HepG2 (cell line): ENCODE measurements at regions not wholly inside any gene's neighbourhood (a gene's known extent, or its start where the extent isn't known, plus 50 kb on each side); places are given as distances from the start of the nearest gene placed in this dataset.

Experiments used
- ERF ChIP-seq: IDR thresholded peaks from 2 replicates; pipeline ENCODE4 v1.6.1; 2018; ENCODE audit warnings: missing biosample characterization, missing genetic modification reagents
- FOXP1 ChIP-seq, 2 experiments: fragments of 450-650 bp in 1 of 2; IDR thresholded peaks; 2 replicates each; pipeline ENCODE4 v1.6.1; 2017 to 2018; ENCODE audit warnings: antibody characterized with exemption in 1 of 2
- KDM1A ChIP-seq: IDR thresholded peaks from 2 replicates; pipeline ENCODE4 v1.6.1; 2016; ENCODE audit warnings: missing compliant biosample characterization
- NR2F2 ChIP-seq: IDR thresholded peaks from 2 replicates; pipeline ENCODE4 v1.6.1; 2012; ENCODE audit warnings: low read depth, inconsistent platforms, borderline replicate concordance
- SOX13 ChIP-seq, 3 experiments: fragments of 450-650 bp in 1 of 3; sonication (generic) in 1 of 3; formaldehyde crosslinking in 1 of 3; IDR thresholded peaks in 2 of 3; conservative IDR thresholded peaks in 1 of 3; 2 replicates each; pipeline versions ENCODE4 v1.5.0 to v1.6.1; 2016 to 2020; ENCODE audit warnings: antibody characterized with exemption in 1 of 3, mild to moderate bottlenecking in 1 of 3, missing compliant biosample characterization in 1 of 3, missing genetic modification reagents in 1 of 3, moderate library complexity in 1 of 3
- TBL1XR1 ChIP-seq: fragments of 150-350 bp; IDR thresholded peaks from 2 replicates; pipeline ENCODE4 v1.6.1; 2014; ENCODE audit warnings: borderline replicate concordance, low read length; ENCODE audit not compliant: partially characterized antibody
- TOPORS ChIP-seq: sonication (generic); formaldehyde crosslinking; IDR thresholded peaks from 2 replicates; pipeline ENCODE4 v1.8.0; 2023; ENCODE audit warnings: mild to moderate bottlenecking, missing genetic modification reagents
- ZNF30 ChIP-seq: sonication (generic); formaldehyde crosslinking; IDR thresholded peaks from 2 replicates; pipeline ENCODE4 v1.5.0; 2020; ENCODE audit warnings: mild to moderate bottlenecking, missing genetic modification reagents
- ZNF329 ChIP-seq: sonication (generic); formaldehyde crosslinking; IDR thresholded peaks from 2 replicates; pipeline ENCODE4 v1.9.0; 2021; ENCODE audit warnings: low read depth, mild to moderate bottlenecking, missing genetic modification reagents
- ZNF615 ChIP-seq: sonication (generic); formaldehyde crosslinking; IDR thresholded peaks from 2 replicates; pipeline ENCODE4 v1.5.0; 2020; ENCODE audit warnings: mild to moderate bottlenecking, missing genetic modification reagents, borderline replicate concordance
- ZNF644 ChIP-seq: IDR thresholded peaks from 2 replicates; pipeline ENCODE4 v1.6.1; 2016; ENCODE audit warnings: low read depth
- ZNF724P ChIP-seq: sonication (generic); formaldehyde crosslinking; IDR thresholded peaks from 2 replicates; pipeline ENCODE4 v1.8.0; 2022; ENCODE audit warnings: missing genetic modification reagents, borderline replicate concordance
- TF ChIP-seq, protein P1 (sequence below): sonication (generic); formaldehyde crosslinking; IDR thresholded peaks from 2 replicates; pipeline ENCODE4 v1.9.0; 2022; ENCODE audit warnings: missing genetic modification reagents, mild to moderate bottlenecking, borderline replicate concordance
- TF ChIP-seq, protein P2 (sequence below): IDR thresholded peaks from 2 replicates; pipeline ENCODE4 v1.6.1; 2016; ENCODE audit warnings: low read depth
- TF ChIP-seq, protein P3 (sequence below), 2 experiments: fragments of 450-650 bp in 1 of 2; sonication (generic) in 1 of 2; formaldehyde crosslinking in 1 of 2; IDR thresholded peaks; 2 replicates each; pipeline versions ENCODE4 v1.6.1 to v1.8.0; 2016 to 2022; ENCODE audit warnings: antibody characterized with exemption in 1 of 2, mild to moderate bottlenecking in 1 of 2, missing genetic modification reagents in 1 of 2

DNA sequence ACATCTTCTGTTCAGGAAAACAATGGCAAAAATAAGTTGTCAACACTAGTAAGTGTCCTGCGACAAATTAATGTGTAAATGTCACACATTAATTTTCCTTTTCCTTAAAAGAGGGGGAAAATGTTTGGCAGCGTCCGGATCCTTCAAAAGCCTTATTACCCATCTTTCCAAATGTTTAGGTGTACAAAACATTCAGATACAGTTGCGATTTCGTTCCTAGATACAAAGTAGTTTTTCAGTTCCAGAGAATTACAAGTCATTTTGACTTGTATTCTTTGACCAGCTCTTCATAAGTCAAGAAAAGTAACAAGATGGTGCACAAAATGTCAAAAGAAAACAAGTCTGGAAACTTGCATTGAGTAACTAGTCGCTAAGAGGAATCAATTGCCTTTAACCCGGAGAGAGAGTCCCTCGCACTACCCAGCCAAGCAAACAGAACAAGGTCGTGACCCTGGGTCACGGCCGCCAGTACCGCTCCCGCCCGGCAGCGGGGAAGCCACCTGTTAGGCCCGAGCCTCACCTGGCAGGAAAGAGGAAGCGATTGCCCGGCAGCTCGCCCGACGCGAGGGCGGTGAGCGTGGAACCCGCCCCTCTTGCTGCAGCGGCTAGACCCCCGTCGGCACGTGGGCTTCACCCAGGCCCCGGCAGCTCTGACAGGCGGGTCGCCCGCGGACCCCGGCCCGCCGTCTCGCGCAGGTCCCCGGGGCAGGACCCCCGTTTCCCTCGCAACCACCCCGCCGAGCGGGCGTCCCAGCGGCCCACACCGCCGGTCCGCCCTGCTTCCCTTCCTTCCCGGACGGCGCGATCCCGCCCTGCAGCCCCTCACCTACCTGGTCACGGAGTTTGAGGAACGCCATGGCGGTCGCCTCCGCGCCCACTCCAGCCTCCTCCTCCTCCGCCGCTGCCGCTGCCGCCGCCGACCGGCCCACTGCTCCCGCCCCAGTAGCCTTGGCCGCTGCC, 61.0 kb upstream of the ANKRD28 start (continued):
- 0 out of 2 replicates have a peak, but pooled peaks have one; percentile 21 for TF ChIP-seq TOPORS
- TF ChIP-seq, protein P1, sequence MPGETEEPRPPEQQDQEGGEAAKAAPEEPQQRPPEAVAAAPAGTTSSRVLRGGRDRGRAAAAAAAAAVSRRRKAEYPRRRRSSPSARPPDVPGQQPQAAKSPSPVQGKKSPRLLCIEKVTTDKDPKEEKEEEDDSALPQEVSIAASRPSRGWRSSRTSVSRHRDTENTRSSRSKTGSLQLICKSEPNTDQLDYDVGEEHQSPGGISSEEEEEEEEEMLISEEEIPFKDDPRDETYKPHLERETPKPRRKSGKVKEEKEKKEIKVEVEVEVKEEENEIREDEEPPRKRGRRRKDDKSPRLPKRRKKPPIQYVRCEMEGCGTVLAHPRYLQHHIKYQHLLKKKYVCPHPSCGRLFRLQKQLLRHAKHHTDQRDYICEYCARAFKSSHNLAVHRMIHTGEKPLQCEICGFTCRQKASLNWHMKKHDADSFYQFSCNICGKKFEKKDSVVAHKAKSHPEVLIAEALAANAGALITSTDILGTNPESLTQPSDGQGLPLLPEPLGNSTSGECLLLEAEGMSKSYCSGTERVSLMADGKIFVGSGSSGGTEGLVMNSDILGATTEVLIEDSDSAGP (CRISPR knock-in tag), result peak; percentile 72; the same call in 1 of the 2 replicates
- TF ChIP-seq, protein P2, sequence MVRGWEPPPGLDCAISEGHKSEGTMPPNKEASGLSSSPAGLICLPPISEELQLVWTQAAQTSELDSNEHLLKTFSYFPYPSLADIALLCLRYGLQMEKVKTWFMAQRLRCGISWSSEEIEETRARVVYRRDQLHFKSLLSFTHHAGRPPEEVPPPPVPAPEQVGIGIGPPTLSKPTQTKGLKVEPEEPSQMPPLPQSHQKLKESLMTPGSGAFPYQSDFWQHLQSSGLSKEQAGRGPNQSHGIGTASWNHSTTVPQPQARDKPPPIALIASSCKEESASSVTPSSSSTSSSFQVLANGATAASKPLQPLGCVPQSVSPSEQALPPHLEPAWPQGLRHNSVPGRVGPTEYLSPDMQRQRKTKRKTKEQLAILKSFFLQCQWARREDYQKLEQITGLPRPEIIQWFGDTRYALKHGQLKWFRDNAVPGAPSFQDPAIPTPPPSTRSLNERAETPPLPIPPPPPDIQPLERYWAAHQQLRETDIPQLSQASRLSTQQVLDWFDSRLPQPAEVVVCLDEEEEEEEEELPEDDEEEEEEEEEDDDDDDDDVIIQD, result peak; percentile 39; the same call in 1 of the 2 replicates
- no peak for TF ChIP-seq ZNF30
- peak; percentile 54 for TF ChIP-seq TBL1XR1
- no peak for TF ChIP-seq KDM1A (CRISPR knock-in tag)
- no peak for TF ChIP-seq FOXP1 (IDR thresholded peaks at IDR 0.05)
- peak; percentile 58 for TF ChIP-seq FOXP1 (CRISPR knock-in tag; IDR thresholded peaks at IDR 0.05)
- TF ChIP-seq NR2F2, result peak; percentile 96
- peak; percentile 66 for TF ChIP-seq ERF (CRISPR knock-in tag)
- TF ChIP-seq SOX13 (IDR thresholded peaks at IDR 0.05), result no peak
- peak in 1 of 2 experiments; percentile 73; a peak in 2 of 4 replicates for TF ChIP-seq SOX13 (CRISPR knock-in tag; conservative IDR thresholded peaks at IDR 0.05 in 1 of 2, IDR thresholded peaks at IDR 0.05 in 1 of 2)
- TF ChIP-seq ZNF644 (CRISPR knock-in tag), result no peak
- TF ChIP-seq, protein P3, sequence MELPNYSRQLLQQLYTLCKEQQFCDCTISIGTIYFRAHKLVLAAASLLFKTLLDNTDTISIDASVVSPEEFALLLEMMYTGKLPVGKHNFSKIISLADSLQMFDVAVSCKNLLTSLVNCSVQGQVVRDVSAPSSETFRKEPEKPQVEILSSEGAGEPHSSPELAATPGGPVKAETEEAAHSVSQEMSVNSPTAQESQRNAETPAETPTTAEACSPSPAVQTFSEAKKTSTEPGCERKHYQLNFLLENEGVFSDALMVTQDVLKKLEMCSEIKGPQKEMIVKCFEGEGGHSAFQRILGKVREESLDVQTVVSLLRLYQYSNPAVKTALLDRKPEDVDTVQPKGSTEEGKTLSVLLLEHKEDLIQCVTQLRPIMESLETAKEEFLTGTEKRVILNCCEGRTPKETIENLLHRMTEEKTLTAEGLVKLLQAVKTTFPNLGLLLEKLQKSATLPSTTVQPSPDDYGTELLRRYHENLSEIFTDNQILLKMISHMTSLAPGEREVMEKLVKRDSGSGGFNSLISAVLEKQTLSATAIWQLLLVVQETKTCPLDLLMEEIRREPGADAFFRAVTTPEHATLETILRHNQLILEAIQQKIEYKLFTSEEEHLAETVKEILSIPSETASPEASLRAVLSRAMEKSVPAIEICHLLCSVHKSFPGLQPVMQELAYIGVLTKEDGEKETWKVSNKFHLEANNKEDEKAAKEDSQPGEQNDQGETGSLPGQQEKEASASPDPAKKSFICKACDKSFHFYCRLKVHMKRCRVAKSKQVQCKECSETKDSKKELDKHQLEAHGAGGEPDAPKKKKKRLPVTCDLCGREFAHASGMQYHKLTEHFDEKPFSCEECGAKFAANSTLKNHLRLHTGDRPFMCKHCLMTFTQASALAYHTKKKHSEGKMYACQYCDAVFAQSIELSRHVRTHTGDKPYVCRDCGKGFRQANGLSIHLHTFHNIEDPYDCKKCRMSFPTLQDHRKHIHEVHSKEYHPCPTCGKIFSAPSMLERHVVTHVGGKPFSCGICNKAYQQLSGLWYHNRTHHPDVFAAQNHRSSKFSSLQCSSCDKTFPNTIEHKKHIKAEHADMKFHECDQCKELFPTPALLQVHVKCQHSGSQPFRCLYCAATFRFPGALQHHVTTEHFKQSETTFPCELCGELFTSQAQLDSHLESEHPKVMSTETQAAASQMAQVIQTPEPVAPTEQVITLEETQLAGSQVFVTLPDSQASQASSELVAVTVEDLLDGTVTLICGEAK (IDR thresholded peaks at IDR 0.05), result no peak
- TF ChIP-seq, protein P3 (CRISPR knock-in tag; IDR thresholded peaks at IDR 0.05), result peak; percentile 83; the same call in 1 of the 2 replicates
- no peak for TF ChIP-seq ZNF615 (CRISPR knock-in tag)
- no peak for TF ChIP-seq ZNF724P
- TF ChIP-seq ZNF329 (CRISPR knock-in tag), result 0 out of 2 replicates have a peak, but pooled peaks have one; percentile 36
